Common myeloid progenitor, CD34-positive (primary cell): ENCODE measurements at regions not wholly inside any gene's neighbourhood (a gene's known extent, or its start where the extent isn't known, plus 50 kb on each side); places are given as distances from the start of the nearest gene placed in this dataset.
"Not testable (repeated sequence)": the region's sequence is repeated elsewhere in the genome, so short reads cannot be mapped to it uniquely, and the experiment has no call there.

Source experiments
- CTCF ChIA-PET: fragments of 350-600 bp; sonication (Branson Sonifier 250); formaldehyde crosslinking; loops from one replicate; lab custom pipeline; 2021; ENCODE audit warnings: antibody characterized with exemption; lab: Charles Lee
- POLR2A ChIA-PET: fragments of 350-600 bp; sonication (Branson Sonifier 250); formaldehyde crosslinking; loops from one replicate; lab custom pipeline; 2021; ENCODE audit warnings: antibody characterized with exemption; lab: Charles Lee
- DNase-seq, 3 donors: peaks; one replicate each; pipeline versions ENCODE4 v3.0.0 to v3.0.0-alpha.2; 2013
- H3K27ac ChIP-seq, 2 experiments: 1 replicate in 1 of 2; 2 replicates in 1 of 2; pipeline ENCODE4 v1.7.0; 2013; ENCODE audit warnings: inconsistent platforms in 2 of 2, low read length in 2 of 2, mild to moderate bottlenecking in 2 of 2, low read depth in 1 of 2, moderate library complexity in 1 of 2; ENCODE audit not compliant: severe bottlenecking in 2 of 2, insufficient read depth in 1 of 2, poor library complexity in 1 of 2
- H3K27me3 ChIP-seq, 5 experiments: replicated peaks in 2 of 5; 1 replicate in 3 of 5; 2 replicates in 2 of 5; pipeline versions ENCODE4 v1.6.1 to v1.7.0; 2013; ENCODE audit warnings: low read length in 4 of 5, mild to moderate bottlenecking in 2 of 5, moderate library complexity in 2 of 5, inconsistent platforms in 1 of 5; ENCODE audit not compliant: insufficient read depth in 5 of 5, control insufficient read depth in 4 of 5
- H3K36me3 ChIP-seq, 4 experiments: 1 replicate in 2 of 4; 2 replicates in 2 of 4; pipeline versions ENCODE4 v1.6.1 to v1.7.0; 2013; ENCODE audit warnings: low read length in 3 of 4, control low read depth in 1 of 4, mild to moderate bottlenecking in 1 of 4; ENCODE audit not compliant: control insufficient read depth in 4 of 4, insufficient read depth in 4 of 4
- H3K4me1 ChIP-seq, 4 experiments: 1 replicate in 3 of 4; 2 replicates in 1 of 4; pipeline versions ENCODE4 v1.6.1 to v1.7.1; 2013; ENCODE audit warnings: low read length in 3 of 4, mild to moderate bottlenecking in 3 of 4, control low read depth in 1 of 4, inconsistent platforms in 1 of 4, moderate library complexity in 1 of 4; ENCODE audit not compliant: control insufficient read depth in 4 of 4, insufficient read depth in 4 of 4; ENCODE audit errors: control extremely low read depth in 1 of 4
- H3K4me3 ChIP-seq, 7 experiments: 1 replicate in 4 of 7; 2 replicates in 3 of 7; pipeline versions ENCODE4 v1.5.1 to v1.7.0; 2013; ENCODE audit warnings: mild to moderate bottlenecking in 7 of 7, low read length in 6 of 7, moderate library complexity in 6 of 7, inconsistent platforms in 2 of 7, low read depth in 2 of 7, control low read depth in 1 of 7; ENCODE audit not compliant: insufficient read depth in 4 of 7, control insufficient read depth in 1 of 7; ENCODE audit errors: extremely low read depth in 1 of 7
- H3K9me3 ChIP-seq, 5 experiments: 1 replicate in 4 of 5; 2 replicates in 1 of 5; pipeline versions ENCODE4 v1.6.1 to v1.7.1; 2013; ENCODE audit warnings: low read length in 4 of 5, mild to moderate bottlenecking in 2 of 5, inconsistent platforms in 1 of 5, low read depth in 1 of 5, moderate library complexity in 1 of 5; ENCODE audit not compliant: control insufficient read depth in 4 of 5, insufficient read depth in 2 of 5; ENCODE audit errors: control extremely low read depth in 1 of 5
- WGBS: methylation state at CpG from one replicate; pipeline ENCODE4 v1.1.5; 2013; ENCODE audit not compliant: insufficient coverage; 5-methylcytosine and 5-hydroxymethylcytosine counted together

GRCh38 chr2:161480123-161480522 is 64.0 kb downstream of the TBR1 start:
- H3K4me3 ChIP-seq = no peak overlapping the region
- WGBS = 94% methylated on average over 3 of the region's 3 CpGs
- no peak for DNase-seq
- ChIA-PET POLR2A (no interaction called here), CTCF (interaction anchor here (1.0 kb wide), 1 partner anchor 11 kb away, joined by 4 read pairs; no protein-coding TSS in a partner anchor)
- peaks cover 4 to 23% (median 8%) of the 10 kb centered on the region in 5 experiments for H3K9me3 ChIP-seq
- H3K36me3 ChIP-seq = no peaks in the 10 kb centered on the region
- no peaks in the 10 kb centered on the region for H3K4me1 ChIP-seq
- no peak overlapping the region for H3K27ac ChIP-seq
- H3K27me3 ChIP-seq = no peaks in the 10 kb centered on the region

- Histone ChIP-seq H3K9me3 (peaks cover 4 to 23% (median 8%) of the 10 kb centered on the region in 5 experiments), H3K27me3 (no peaks in the 10 kb centered on the region), H3K4me3 (no peak overlapping the region), H3K4me1 (no peaks in the 10 kb centered on the region), H3K36me3 (no peaks in the 10 kb centered on the region), H3K27ac (no peak overlapping the region)
- POLR2A ChIA-PET = no interaction called here
- WGBS = no CpG with 5 or more reads among the region's 1 CpG
- no peak for DNase-seq
- CTCF ChIA-PET = interaction anchor here (1.0 kb wide), 1 partner anchor 26 kb away, joined by 3 read pairs; no protein-coding TSS in a partner anchor
Measured at GRCh38 chr2:161481619-161482018, 65.5 kb downstream of the TBR1 start.

- Histone ChIP-seq H3K9me3 (peaks cover 4 to 23% (median 8%) of the 10 kb centered on the region in 5 experiments), H3K27ac (no peak overlapping the region), H3K36me3 (no peaks in the 10 kb centered on the region), H3K4me1 (no peaks in the 10 kb centered on the region), H3K4me3 (no peak overlapping the region), H3K27me3 (no peaks in the 10 kb centered on the region)
- CTCF ChIA-PET = no interaction called here
- WGBS = no CpG with 5 or more reads among the region's 1 CpG
- DNase-seq = no peak
- POLR2A ChIA-PET = no interaction called here
Measured at GRCh38 chr2:161484061-161484460, 68.0 kb downstream of the TBR1 start.

DNA sequence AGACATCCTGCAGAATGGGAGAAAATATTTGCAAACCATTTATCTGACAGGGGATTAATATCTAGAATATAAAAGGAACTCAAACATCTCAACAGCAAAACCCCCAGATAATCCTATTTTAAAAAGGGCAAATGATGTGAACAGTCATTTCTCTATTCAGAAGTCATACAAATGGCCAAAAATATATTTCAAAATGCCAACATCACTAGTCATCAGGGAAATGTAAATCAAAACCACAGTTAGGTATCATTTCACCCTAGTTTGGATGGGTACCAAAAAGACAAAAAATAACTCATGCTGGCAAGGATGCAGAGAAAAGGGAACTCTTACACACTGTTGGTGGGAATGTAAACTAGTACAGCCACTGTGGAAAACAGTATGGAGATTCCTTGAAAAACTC is 70.0 kb downstream of the TBR1 start:
- Histone ChIP-seq H3K27ac (no peak overlapping the region), H3K36me3 (no peaks in the 10 kb centered on the region), H3K27me3 (no peaks in the 10 kb centered on the region), H3K4me3 (no peak overlapping the region), H3K9me3 (peaks cover 0 to 8% (median 3%) of the 10 kb centered on the region in 5 experiments), H3K4me1 (no peaks in the 10 kb centered on the region)
- POLR2A ChIA-PET = no interaction called here
- DNase-seq = no peak
- CTCF ChIA-PET = no interaction called here

GRCh38 chr2:161488131-161488699 is 72.1 kb downstream of the TBR1 start:
- no peak for DNase-seq
- Histone ChIP-seq H3K4me1 (no peaks in the 10 kb centered on the region), H3K36me3 (no peaks in the 10 kb centered on the region), H3K4me3 (no peak overlapping the region), H3K27ac (no peak overlapping the region), H3K9me3 (no peaks in the 10 kb centered on the region), H3K27me3 (no peaks in the 10 kb centered on the region)
- ChIA-PET POLR2A (no interaction called here), CTCF (no interaction called here)
- 95% methylated on average over 3 of the region's 3 CpGs for WGBS

DNA sequence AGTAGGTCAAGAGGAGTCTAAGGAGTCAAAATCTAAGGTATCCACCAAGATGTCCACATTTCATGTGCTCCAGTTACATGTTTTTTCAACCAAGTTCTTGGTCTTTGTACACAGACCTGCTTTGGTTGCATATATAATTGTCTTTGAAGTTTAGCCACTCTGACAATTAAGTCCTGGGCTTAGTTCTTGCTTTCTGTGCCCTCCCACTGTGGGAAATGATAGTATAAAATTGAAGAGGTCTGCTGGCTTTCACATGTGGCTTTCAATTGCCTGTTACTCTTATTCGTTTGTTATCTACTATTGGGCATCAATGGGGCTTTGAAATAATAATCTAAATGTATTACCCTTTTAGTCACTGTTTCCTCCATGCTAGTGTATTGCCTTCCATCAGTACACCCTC is 72.8 kb downstream of the TBR1 start:
- Histone ChIP-seq H3K9me3 (no peaks in the 10 kb centered on the region), H3K4me1 (no peaks in the 10 kb centered on the region), H3K4me3 (no peak overlapping the region), H3K27me3 (no peaks in the 10 kb centered on the region), H3K27ac (no peak overlapping the region), H3K36me3 (no peaks in the 10 kb centered on the region)
- POLR2A ChIA-PET = no interaction called here
- WGBS = no CpG with 5 or more reads among the region's 1 CpG
- CTCF ChIA-PET = no interaction called here
- no peak for DNase-seq

DNA sequence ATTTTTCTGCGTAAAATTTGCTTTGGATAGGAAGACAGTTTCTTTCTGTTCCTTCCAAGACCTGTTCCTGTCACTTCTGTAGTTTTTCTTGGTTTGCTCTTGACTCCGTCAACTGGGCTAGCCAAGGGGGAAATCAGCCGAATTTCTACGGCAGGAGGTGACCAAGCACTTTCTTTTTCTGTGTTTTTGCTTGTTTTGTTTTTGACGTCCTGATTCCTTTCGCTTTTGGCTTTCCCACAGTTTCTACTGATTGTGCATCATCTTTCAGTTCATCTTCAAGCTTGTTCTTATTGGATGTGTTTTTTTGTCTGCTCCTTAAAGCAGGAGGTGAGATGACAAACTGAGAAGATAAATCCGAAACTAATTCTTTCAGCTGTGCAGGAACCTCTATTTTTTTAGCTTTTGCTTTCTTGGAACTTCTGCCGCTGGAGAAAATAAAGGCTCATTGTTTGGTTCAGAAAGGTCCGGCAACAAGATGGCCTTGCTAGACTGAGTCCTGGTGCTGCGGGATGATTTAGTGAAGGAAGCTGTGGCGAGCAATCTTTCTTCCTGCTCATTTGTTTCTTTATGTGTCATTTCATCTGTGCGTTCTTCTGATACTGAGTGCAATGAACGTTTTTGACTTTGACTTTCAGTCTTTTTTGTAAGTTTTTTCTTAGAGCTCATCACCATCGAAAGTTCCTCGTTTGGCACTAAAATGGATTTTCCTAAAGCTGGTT is 85.0 kb downstream of the TBR1 start:
- peak overlapping the region in 6 of 7 experiments; percentile 51 to 84 (median 57) for H3K4me3 ChIP-seq

More for the DNA sequence above, 85.0 kb downstream of the TBR1 start:
- H3K36me3 ChIP-seq, H3K4me1 ChIP-seq, CTCF ChIA-PET, H3K9me3 ChIP-seq, H3K27me3 ChIP-seq, POLR2A ChIA-PET: not testable (repeated sequence)
- H3K27ac ChIP-seq = peak overlapping the region; percentile 33 to 34
- peak; percentile 48 to 90 (median 82) for DNase-seq
- WGBS = 11% methylated on average over 9 of the region's 15 CpGs
